ENCODE measurements at regions not wholly inside any gene's neighbourhood (a gene's known extent, or its start where the extent isn't known, plus 50 kb on each side); places are given as distances from the start of the nearest gene placed in this dataset.
A peak's percentile ranks its signal among the peaks of the same experiment; 100 is the strongest.
"Not testable (repeated sequence)": the region's sequence is repeated elsewhere in the genome, so short reads cannot be mapped to it uniquely, and the experiment has no call there.

DNA sequence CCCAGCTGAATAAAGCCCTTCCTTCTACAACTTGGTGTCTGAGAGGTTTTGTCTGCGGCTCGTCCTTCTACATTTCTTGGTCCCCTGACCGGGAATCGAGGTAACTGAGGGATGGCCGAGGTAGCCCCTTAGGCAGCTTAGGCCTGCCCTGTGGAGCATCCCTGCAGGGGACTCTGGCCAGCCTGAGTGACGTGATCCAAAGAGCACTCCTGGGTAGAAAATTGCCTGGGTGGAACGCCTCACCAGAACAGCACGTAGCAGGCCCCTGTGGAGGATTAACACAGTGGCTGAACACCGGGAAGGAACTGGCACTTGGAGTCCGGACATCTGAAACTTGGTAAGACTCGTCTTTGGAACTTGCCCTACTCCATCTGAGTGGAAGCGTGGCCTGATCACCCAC lies 1078.5 kb upstream of the FAM98A start:
- not testable (repeated sequence) for DNase-seq

DNA sequence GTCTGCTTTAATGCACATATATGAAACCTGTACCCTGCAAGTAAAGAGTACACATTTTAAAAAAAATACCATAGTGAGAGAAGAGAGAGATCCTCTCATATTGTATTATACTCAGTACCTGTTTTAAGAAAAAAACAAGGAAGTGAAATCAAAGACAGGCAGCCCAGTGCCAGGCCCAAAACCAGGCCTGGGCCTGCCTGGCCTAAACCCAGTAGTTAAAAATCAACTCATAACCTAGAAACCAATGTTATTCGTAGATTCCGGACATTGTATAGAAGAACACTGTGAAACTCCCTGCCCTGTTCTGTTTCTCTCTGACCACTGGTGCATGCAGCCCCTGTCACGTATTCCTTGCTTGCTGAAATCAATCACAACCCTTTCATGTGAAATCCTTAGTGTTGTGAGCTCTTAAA lies 1078.0 kb upstream of the FAM98A start:
- not testable (repeated sequence) for DNase-seq

GRCh38 chr2:34670482-34670881 lies 1071.4 kb upstream of the FAM98A start:
- no peak for DNase-seq

DNA sequence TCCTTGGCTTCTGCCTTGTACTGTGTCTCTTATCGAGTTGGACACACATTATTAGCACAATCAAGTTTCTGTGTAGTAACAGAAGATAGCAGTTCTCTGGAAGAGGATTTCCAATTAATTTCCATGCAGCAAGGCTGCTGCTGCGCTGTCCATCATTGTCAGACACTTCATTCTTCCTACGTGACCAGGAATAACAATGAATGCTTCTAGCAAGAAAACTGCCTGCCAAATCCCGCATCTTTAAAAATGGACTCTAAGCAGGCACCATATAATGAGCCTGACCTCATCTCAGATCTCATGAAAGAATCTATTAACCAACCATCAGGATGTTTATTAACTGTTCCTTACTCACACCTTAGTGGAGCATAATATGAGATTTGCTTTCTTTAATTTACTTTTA lies 1067.7 kb upstream of the FAM98A start:
- DNase-seq = no peak

- DNase-seq = no peak
These were observed 1065.2 kb upstream of the FAM98A start for GRCh38 chr2:34664266-34664665.

- DNase-seq = no peak
These were observed 1064.2 kb upstream of the FAM98A start for GRCh38 chr2:34663314-34663713.

- DNase-seq = peak; percentile 42
These were observed 1061.6 kb upstream of the FAM98A start for GRCh38 chr2:34660741-34661140.

GRCh38 chr2:34656632-34657031 lies 1057.5 kb upstream of the FAM98A start:
- DNase-seq = no peak

- DNase-seq = peak; percentile 62
These were observed 1053.5 kb upstream of the FAM98A start for GRCh38 chr2:34652636-34653035.

DNA sequence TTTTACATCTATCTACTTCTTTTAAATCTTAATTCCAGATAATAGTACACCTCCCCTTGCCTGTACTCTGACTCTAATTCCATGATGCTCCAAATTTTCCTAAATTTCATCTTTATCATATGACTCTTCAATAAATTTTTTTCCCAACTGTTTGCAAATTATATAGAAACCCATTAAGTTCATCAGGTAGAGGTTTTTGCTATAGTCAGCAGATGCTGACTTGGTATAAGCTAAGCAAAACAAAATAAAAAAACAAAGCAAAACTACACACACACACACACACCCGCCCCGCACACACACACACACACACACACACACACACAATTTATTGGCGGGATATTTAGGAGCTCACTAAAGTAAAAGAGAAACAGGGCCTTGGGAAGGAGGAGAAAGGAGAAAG lies 1047.8 kb upstream of the FAM98A start:
- no peak for DNase-seq

DNA sequence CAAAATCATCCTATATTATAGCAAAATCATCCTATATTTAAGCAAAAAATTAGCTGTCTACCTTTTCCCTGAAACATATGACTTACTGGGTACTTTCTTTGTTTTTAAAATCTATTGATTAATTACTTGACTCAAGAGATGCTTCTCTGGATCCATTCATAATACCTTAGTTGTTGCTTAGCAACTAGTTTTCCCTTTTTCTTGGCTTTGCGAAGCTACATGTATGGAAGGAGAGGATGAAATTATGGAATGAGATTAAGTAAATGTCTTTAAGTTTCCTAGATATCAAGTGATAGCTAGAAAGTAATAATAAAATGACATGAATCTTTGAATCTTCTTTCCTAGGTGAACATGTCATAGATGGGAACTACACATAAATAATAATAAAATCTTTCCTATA lies 1033.2 kb upstream of the FAM98A start:
- no peak for DNase-seq

DNA sequence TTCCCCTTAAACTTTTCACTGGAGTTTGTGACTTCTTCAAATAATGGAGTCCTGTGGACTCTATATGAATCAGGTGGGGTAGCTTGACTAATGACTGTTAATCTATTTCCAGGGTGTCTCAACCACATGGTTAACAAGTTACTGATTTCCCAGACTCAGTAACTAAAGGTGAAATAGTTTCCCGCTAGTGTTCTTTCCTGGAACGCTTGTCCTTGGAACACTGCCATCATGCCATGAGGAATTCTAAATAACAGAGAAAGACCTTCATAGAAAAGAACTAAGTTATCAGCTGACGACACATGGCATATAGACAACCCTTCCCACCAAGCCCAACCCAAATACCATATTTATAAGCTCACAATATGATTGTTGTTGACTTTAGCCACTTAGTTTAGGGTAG lies 1027.9 kb upstream of the FAM98A start:
- DNase-seq = no peak

DNA sequence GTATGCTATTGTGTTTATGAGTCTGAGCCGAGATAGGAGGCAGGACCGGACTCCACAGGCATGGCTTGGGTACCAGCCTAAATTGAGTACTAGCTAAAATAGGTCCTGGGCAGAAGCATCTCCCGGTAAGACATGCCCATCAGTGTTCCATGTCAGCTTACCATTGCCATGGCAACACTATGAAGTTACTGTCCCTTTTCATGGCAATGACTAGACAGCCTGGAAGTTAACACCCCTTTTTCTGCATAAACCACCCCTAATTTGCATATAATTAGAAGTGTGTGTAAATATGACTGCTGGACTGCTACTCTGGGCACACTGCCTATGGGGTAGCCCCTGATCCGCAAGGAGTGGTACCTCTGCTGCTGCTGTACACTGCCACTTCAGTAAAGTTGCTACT lies 1005.1 kb upstream of the FAM98A start:
- DNase-seq = no peak

- no peak for DNase-seq
These were observed 1003.2 kb upstream of the FAM98A start for GRCh38 chr2:34602262-34602661.

GRCh38 chr2:34601561-34601960 lies 1002.5 kb upstream of the FAM98A start:
- no peak for DNase-seq

DNA sequence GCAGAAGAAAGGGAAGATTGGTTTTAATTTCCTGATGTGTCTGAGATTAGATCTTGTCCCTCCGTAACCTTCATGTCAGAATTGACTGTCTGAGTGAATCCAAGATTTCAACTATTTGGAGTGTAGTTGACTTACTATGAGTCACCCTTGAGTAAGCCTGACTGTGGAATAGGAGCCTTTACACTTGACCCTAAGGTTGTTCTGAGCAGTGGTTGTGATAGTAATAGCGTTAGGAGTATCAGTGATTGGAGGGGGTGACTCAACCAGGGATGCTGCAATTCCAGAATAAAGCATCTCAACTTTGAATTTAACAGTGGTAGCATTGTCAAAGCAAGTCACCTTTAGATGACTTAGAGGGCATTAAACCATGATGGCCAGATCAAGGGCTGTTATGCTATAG lies 979.5 kb upstream of the FAM98A start:
- DNase-seq = no peak

- peak; percentile 7 for DNase-seq
These were observed 971.3 kb upstream of the FAM98A start for GRCh38 chr2:34570266-34570872.

DNA sequence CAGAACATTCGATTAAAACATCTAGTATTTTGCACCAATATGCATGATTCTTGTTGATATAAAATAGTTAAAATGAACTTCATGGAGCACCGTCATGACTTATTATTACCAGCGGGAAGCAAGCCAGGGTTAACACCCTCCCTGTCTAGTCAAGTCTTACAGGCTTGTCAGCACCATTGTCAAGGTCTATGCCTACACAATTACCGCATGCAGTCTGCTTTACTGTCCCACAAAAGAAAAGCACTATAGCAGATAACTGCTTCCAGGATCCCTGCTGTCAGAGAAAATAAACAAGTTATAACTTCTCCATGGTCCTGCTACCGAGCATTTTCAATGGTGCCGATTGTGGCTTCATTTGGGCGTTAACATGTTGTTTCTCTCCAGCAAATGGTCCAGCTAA lies 968.0 kb upstream of the FAM98A start:
- DNase-seq = no peak

DNA sequence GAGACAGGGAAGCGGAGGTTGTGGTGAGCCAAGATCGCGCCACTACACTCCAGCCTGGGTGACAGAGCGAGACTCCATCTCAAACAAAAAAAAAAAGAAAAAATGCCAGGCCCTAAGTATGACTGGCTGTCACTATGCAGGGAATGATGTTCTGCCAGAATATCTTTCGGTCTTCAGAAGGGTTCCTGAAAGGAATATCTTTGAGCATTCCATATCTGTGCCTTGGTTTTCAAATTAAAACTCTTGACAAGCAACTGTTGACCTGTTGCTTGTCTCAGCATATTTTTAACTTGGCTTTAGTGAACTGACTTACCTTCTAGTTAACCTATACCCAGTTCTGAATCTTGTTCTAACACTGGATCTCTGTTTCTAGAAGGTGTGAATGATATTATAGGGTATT lies 953.2 kb upstream of the FAM98A start:
- no peak for DNase-seq

DNA sequence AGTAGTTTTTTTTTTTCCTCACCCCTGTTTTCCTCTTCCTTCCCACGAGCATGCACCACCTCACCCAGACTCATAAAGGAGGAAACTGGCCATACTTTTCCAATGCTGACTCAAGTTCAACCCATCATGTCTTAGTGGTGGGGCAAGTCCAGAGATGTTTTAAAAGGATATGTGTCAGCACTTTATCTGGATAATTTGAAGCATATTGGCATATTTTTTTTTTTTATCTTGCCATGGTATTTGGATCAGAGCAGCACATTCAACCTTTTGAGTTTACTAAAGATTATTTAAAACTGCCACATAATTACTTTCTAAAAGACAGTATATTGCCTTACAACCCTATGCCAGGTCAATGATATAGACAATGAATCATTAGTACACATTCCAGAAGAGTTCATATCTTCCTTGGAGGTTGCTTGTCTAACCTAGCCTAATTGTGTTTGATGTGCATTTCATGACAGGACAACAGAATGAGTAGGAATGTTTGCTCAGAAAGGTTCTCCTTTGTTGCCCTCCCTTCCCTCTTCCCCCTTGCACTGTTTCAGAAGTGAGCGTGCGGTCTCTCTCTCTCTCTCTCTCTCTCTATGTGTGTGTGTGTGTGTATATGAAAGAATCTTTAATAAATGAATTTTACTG lies 950.7 kb upstream of the FAM98A start:
- no peak for DNase-seq

- no peak for DNase-seq
These were observed 948.8 kb upstream of the FAM98A start for GRCh38 chr2:34547900-34548299.

- no peak for DNase-seq
These were observed 948.2 kb upstream of the FAM98A start for GRCh38 chr2:34547340-34547739.

DNA sequence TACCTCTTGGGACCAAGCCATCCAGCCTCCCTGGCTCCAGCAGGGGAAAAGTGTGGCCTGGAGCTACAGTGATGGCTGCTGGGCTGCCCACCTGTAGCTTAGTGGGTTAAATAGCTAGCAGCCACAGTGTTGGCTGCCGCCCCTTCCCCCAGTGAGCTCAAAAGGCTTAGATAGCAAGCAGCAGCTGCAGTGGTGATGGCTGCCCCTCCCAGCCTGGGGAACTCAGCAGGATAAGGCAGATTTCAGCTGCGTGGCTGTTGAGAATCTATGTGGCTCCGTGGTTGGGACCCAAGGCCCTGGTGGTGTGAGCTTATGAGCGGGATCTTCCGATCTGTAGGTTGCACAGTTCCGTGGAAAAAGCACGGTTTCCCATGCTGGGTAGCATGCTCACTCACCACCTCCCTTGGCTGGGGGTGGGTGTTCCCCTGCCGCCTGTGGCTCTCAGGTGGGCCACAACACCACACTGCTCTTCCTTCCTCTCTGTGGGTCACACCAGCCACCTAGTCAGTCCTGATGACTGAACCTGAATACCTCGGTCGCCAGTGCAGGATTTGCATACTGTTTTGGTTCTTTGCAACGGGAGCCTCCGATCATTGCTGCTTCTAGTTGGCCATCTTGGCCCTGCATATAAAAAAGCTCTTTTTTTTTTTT lies 946.5 kb upstream of the FAM98A start:
- DNase-seq = peak; percentile 16

DNA sequence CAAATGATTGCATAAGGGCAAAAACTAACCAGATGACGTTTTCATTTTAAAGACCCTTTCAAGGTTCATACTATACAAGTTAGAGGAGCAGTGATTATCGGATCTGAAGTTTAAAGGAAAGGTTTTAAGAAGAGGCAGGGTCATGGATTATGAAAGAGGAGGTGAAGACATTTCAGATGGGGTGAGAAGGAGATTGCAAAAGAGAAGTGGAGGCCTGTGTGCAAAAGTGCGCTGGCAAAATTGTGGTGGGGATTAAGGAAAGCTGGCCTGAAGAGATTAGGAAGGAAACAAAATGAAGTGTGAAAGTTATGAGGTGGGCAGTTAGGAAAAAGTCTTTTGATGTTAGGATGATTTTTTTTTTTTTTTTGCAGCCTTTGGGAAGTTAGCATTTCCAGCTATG lies 935.7 kb upstream of the FAM98A start:
- no peak for DNase-seq
